GM23338 (cell line): ENCODE measurements at regions not wholly inside any gene's neighbourhood (a gene's known extent, or its start where the extent isn't known, plus 50 kb on each side); places are given as distances from the start of the nearest gene placed in this dataset.

Experiments
- ATAC-seq: fragments of 200-7000 bp; cut with Tn5 transposase; 3 replicates; pipeline ENCODE4 v1.9.1; 2020
- DNase-seq: peaks from one replicate; pipeline ENCODE4 v3.0.0-alpha.2; 2015; ENCODE audit warnings: low spot score
- H2AFZ ChIP-seq: fragments of 200-600 bp; sonication (generic); 2 replicates; pipeline ENCODE4 v1.8.0; 2016; ENCODE audit warnings: antibody characterized with exemption, mild to moderate bottlenecking, moderate library complexity
- H3F3A ChIP-seq: fragments of 200-600 bp; sonication (generic); replicated peaks from 2 replicates; pipeline ENCODE4 v1.8.0; 2017; ENCODE audit warnings: antibody characterized with exemption, mixed run types, low read depth
- H3K27ac ChIP-seq: fragments of 200-600 bp; sonication (generic); 2 replicates; pipeline ENCODE4 v1.6.1; 2016; ENCODE audit warnings: low read depth
- H3K27me3 ChIP-seq: fragments of 200-600 bp; sonication (generic); 2 replicates; pipeline ENCODE4 v1.8.0; 2016; ENCODE audit warnings: mild to moderate bottlenecking, mixed run types, moderate library complexity; ENCODE audit not compliant: insufficient read depth
- H3K36me3 ChIP-seq: fragments of 200-600 bp; sonication (generic); 2 replicates; pipeline ENCODE4 v1.8.0; 2016; ENCODE audit warnings: mild to moderate bottlenecking; ENCODE audit not compliant: insufficient read depth
- H3K4me1 ChIP-seq: fragments of 200-600 bp; sonication (generic); 2 replicates; pipeline ENCODE4 v1.8.0; 2016; ENCODE audit warnings: mild to moderate bottlenecking, moderate library complexity; ENCODE audit not compliant: insufficient read depth
- H3K4me2 ChIP-seq: fragments of 200-600 bp; sonication (generic); 2 replicates; pipeline ENCODE4 v1.7.1; 2017; ENCODE audit warnings: mixed run types
- H3K4me3 ChIP-seq: fragments of 200-600 bp; sonication (generic); 2 replicates; pipeline ENCODE4 v1.6.1; 2016; ENCODE audit warnings: mixed run types
- H3K79me2 ChIP-seq: fragments of 200-600 bp; sonication (generic); replicated peaks from 2 replicates; pipeline ENCODE4 v1.8.0; 2017; ENCODE audit warnings: mild to moderate bottlenecking; ENCODE audit not compliant: insufficient read depth
- H3K9me2 ChIP-seq: fragments of 200-600 bp; sonication (generic); 2 replicates; pipeline ENCODE4 v1.8.0; 2017; ENCODE audit not compliant: insufficient read depth
- H4K20me1 ChIP-seq: fragments of 200-600 bp; sonication (generic); replicated peaks from 2 replicates; pipeline ENCODE4 v1.8.0; 2017; ENCODE audit warnings: mild to moderate bottlenecking; ENCODE audit not compliant: insufficient read depth
- H3K27ac Mint-ChIP-seq: 2 replicates; pipeline ENCODE4 v1.8.0; 2020; ENCODE audit warnings: inconsistent platforms, mild to moderate bottlenecking, moderate library complexity, mixed read lengths
- H3K27me3 Mint-ChIP-seq: 3 replicates; pipeline ENCODE4 v1.8.0; 2022; ENCODE audit warnings: low read depth, mild to moderate bottlenecking, moderate library complexity, mixed read lengths, inconsistent platforms; ENCODE audit not compliant: insufficient read depth, poor library complexity
- H3K36me3 Mint-ChIP-seq: 3 replicates; pipeline ENCODE4 v1.8.0; 2021; ENCODE audit warnings: low read depth, mild to moderate bottlenecking, inconsistent platforms, moderate library complexity, mixed read lengths
- H3K4me1 Mint-ChIP-seq: 3 replicates; pipeline ENCODE4 v1.8.0; 2020; ENCODE audit warnings: mild to moderate bottlenecking, inconsistent platforms, mixed read lengths
- H3K4me3 Mint-ChIP-seq: 3 replicates; pipeline ENCODE4 v1.8.0; 2021; ENCODE audit warnings: moderate library complexity, mild to moderate bottlenecking, inconsistent platforms, mixed read lengths
- H3K9me3 Mint-ChIP-seq: 3 replicates; pipeline ENCODE4 v1.8.0; 2020; ENCODE audit warnings: moderate library complexity, mild to moderate bottlenecking, inconsistent platforms, mixed read lengths
- CTCF ChIP-seq, 2 experiments: fragments of 200-600 bp in 1 of 2; sonication (generic) in 1 of 2; conservative IDR thresholded peaks; 2 replicates each; pipeline versions ENCODE4 v1.5.1 to v1.6.1; 2016 to 2017; ENCODE audit warnings: antibody characterized with exemption in 2 of 2, low read depth in 2 of 2, mild to moderate bottlenecking in 2 of 2, moderate library complexity in 1 of 2
- JUNB ChIP-seq: IDR thresholded peaks from one replicate; pipeline ENCODE4 v1.6.1; 2016; ENCODE audit warnings: antibody characterized with exemption; ENCODE audit not compliant: unreplicated experiment
- NANOG ChIP-seq: IDR thresholded peaks from 2 replicates; pipeline ENCODE4 v1.6.1; 2016; ENCODE audit warnings: antibody characterized with exemption, borderline replicate concordance
- POLR2AphosphoS5 ChIP-seq: IDR thresholded peaks from 2 replicates; pipeline ENCODE4 v1.6.1; 2016; ENCODE audit warnings: antibody characterized with exemption, low read depth
- ZNF114 ChIP-seq: fragments of 250-450 bp; sonication (Bioruptor Pico); IDR thresholded peaks from 2 replicates; pipeline ENCODE4 v1.5.0; 2020; ENCODE audit warnings: mild to moderate bottlenecking, moderate library complexity
- ZNF462 ChIP-seq: fragments of 250-450 bp; sonication (Bioruptor Pico); IDR thresholded peaks from 2 replicates; pipeline ENCODE4 v1.5.0; 2020; ENCODE audit warnings: mild to moderate bottlenecking, moderate library complexity

GRCh38 chr2:12083081-12083581 is 336.7 kb downstream of the LPIN1 start:
- H3K27me3 Mint-ChIP-seq = peaks cover 1% of the 10 kb centered on the region
- Histone ChIP-seq H3K4me2 (peak overlapping the region; percentile 30), H3K27ac (peak overlapping the region; percentile 90), H3F3A (peaks cover 13% of the 10 kb centered on the region), H3K4me3 (no peak overlapping the region; the same call in 1 of the 2 replicates), H4K20me1 (no peaks in the 10 kb centered on the region), H3K4me1 (peaks cover 46% of the 10 kb centered on the region), H3K79me2 (no peaks in the 10 kb centered on the region), H3K27me3 (no peaks in the 10 kb centered on the region), H3K9me2 (peaks cover 9% of the 10 kb centered on the region; the same call in 1 of the 2 replicates), H3K36me3 (no peaks in the 10 kb centered on the region), H2AFZ (no peak overlapping the region)
- H3K9me3 Mint-ChIP-seq = peaks cover 2% of the 10 kb centered on the region; the same call in 1 of the 3 replicates
- ATAC-seq (peak; percentile 94), DNase-seq (peak; percentile 83)
- TF ChIP-seq NANOG (peak; percentile 80), CTCF (conservative IDR thresholded peaks at IDR 0.05; ENCODE audit: low read depth in 2 of 2) (no peak), ZNF114 (CRISPR knock-in tag) (0 out of 2 replicates have a peak, but pooled peaks have one; percentile 6), POLR2AphosphoS5 (no peak), ZNF462 (CRISPR knock-in tag) (peak; percentile 72), JUNB (no peak)
- H3K27ac Mint-ChIP-seq = peak overlapping the region; percentile 86
- peak overlapping the region; percentile 24; the same call in 1 of the 3 replicates for H3K4me3 Mint-ChIP-seq
- H3K4me1 Mint-ChIP-seq = peaks cover 48% of the 10 kb centered on the region
- peaks cover 9% of the 10 kb centered on the region for H3K36me3 Mint-ChIP-seq
